22Rv1 (cell line): ENCODE measurements at regions not wholly inside any gene's neighbourhood (a gene's known extent, or its start where the extent isn't known, plus 50 kb on each side); places are given as distances from the start of the nearest gene placed in this dataset.

Experiments used
- ZFX ChIP-seq: fragments of 450-650 bp; IDR thresholded peaks from 2 replicates; pipeline ENCODE4 v1.6.1; 2017; ENCODE audit warnings: antibody characterized with exemption, borderline replicate concordance
- TF ChIP-seq, protein P1 (sequence below): fragments of 450-650 bp; IDR thresholded peaks from 2 replicates; pipeline ENCODE4 v1.5.1; 2017; ENCODE audit warnings: mild to moderate bottlenecking

DNA sequence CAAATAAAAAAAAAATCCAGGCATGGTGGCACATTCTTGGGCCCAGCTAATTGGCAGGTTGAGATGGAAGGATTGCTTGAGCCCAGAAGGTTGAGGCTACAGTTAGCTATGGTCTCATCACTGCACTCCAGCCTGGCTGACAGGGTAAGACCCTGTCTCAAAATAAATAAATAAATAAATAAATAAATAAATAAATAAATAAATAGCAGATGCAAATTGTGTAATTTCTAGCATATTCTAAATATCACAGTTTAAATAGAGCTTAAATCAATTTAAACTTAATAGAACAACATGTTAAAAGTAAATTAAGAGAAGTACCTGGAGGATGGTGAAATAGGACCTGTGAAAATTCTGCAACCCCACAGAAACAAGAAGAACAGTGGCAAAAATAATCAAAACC lies 290.5 kb downstream of the TFEC start:
- TF ChIP-seq, protein P1, sequence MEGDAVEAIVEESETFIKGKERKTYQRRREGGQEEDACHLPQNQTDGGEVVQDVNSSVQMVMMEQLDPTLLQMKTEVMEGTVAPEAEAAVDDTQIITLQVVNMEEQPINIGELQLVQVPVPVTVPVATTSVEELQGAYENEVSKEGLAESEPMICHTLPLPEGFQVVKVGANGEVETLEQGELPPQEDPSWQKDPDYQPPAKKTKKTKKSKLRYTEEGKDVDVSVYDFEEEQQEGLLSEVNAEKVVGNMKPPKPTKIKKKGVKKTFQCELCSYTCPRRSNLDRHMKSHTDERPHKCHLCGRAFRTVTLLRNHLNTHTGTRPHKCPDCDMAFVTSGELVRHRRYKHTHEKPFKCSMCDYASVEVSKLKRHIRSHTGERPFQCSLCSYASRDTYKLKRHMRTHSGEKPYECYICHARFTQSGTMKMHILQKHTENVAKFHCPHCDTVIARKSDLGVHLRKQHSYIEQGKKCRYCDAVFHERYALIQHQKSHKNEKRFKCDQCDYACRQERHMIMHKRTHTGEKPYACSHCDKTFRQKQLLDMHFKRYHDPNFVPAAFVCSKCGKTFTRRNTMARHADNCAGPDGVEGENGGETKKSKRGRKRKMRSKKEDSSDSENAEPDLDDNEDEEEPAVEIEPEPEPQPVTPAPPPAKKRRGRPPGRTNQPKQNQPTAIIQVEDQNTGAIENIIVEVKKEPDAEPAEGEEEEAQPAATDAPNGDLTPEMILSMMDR = no peak
- no peak for TF ChIP-seq ZFX
